AG10803 (cell line): ENCODE measurements at regions not wholly inside any gene's neighbourhood (a gene's known extent, or its start where the extent isn't known, plus 50 kb on each side); places are given as distances from the start of the nearest gene placed in this dataset.

Experiments used
- DNase-seq: peaks from one replicate; pipeline ENCODE4 v3.0.0; 2010; ENCODE audit warnings: low read depth
- H3K4me3 ChIP-seq: 2 replicates; pipeline ENCODE4 v1.5.1; 2011; ENCODE audit warnings: mild to moderate bottlenecking, low read length, control low read depth
- TF ChIP-seq, protein P1 (sequence below): conservative IDR thresholded peaks from 2 replicates; pipeline ENCODE4 v1.5.1; 2011; ENCODE audit warnings: mild to moderate bottlenecking, low read length, control low read depth, inconsistent platforms

- TF ChIP-seq, protein P1, sequence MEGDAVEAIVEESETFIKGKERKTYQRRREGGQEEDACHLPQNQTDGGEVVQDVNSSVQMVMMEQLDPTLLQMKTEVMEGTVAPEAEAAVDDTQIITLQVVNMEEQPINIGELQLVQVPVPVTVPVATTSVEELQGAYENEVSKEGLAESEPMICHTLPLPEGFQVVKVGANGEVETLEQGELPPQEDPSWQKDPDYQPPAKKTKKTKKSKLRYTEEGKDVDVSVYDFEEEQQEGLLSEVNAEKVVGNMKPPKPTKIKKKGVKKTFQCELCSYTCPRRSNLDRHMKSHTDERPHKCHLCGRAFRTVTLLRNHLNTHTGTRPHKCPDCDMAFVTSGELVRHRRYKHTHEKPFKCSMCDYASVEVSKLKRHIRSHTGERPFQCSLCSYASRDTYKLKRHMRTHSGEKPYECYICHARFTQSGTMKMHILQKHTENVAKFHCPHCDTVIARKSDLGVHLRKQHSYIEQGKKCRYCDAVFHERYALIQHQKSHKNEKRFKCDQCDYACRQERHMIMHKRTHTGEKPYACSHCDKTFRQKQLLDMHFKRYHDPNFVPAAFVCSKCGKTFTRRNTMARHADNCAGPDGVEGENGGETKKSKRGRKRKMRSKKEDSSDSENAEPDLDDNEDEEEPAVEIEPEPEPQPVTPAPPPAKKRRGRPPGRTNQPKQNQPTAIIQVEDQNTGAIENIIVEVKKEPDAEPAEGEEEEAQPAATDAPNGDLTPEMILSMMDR = no peak
- peak; percentile 8 for DNase-seq
- H3K4me3 ChIP-seq = no peak overlapping the region
These were observed 1994.2 kb upstream of the PCDH20 start for GRCh38 chr13:63409791-63410351.

DNA sequence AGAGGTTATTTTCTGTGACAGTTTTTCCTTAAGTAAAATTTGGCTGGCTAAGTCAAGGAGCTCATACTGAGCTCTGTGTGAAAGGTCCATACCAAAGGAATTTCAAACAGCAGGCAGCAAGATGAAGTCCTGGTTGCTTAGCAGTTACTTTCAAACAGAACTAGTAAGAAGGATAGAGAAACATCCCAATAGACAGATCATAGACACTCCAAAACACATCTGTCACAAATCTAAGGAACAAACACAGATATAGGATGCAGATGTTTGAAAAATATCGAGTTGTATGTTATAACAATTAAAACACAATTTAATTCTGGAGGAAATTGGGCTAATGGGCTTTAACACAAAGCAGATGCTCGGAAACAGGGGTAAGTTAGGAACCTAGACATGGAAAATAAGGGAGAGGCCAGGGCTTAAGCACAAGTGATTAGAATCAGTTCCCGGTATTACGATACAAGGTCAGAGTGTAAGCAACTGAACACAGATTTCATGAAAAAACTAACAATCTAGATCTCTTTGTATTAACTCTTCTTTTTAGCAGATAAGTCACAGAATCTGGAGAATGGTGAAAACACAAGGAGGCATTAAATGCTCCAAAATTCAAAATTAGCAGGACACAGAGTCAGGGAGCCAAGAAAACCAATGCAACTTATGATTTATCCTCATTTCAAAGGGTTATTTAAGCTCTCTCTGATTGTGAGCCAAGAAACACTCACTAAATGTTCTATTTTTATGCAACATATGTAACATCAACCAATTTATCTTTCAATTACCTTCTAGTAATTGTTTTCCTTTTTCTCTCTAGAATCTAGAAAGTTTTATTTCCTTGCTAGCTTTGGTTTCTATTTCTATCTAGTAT is 1992.9 kb upstream of the PCDH20 start:
- TF ChIP-seq, protein P1 = no peak
- H3K4me3 ChIP-seq = no peak overlapping the region
- peak; percentile 12 for DNase-seq

DNA sequence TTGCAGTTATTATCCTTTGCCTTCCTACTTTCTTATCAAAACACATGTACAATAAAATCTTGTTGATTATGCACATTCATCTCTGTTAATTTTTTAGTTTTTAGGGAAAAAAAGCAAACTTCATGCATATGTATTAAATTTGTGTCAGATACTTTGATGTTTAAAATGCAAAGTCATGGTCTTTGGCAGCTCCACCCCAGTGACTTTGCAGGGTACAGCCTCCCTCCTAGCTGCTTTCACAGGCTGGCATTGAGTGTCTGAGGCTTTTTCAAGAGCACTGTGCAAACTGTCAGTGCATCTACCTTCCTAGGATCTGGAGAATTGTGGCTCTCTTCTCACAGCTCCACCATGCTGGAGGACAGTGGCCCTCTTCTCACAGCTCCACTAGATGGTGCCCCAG is 1988.1 kb upstream of the PCDH20 start:
- no peak overlapping the region for H3K4me3 ChIP-seq
- no peak for DNase-seq
- TF ChIP-seq, protein P1 = no peak

DNA sequence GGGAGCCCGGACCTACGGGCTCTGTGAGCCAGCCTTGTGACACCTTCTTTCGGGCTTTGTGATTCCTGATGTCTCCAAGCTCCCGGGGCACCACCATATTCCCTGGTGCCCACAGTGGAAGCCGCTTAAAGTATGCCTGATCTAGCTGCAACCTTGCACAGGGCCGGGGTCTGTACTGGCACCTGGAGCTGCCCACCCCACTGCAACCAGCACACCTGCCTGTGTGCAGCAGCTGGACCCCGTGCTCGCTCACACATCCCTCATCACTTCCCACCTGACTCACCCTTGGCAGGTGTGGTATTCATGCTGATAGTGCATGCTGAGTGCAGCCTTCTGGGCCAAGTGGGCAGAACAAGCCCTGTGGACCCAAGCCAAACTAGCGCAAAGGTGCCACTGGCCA is 1981.1 kb upstream of the PCDH20 start:
- H3K4me3 ChIP-seq = no peak overlapping the region
- DNase-seq = no peak
- TF ChIP-seq, protein P1 = no peak

GRCh38 chr13:63393112-63393511 is 1977.5 kb upstream of the PCDH20 start:
- no peak for DNase-seq
- H3K4me3 ChIP-seq = no peak overlapping the region
- TF ChIP-seq, protein P1 = no peak

DNA sequence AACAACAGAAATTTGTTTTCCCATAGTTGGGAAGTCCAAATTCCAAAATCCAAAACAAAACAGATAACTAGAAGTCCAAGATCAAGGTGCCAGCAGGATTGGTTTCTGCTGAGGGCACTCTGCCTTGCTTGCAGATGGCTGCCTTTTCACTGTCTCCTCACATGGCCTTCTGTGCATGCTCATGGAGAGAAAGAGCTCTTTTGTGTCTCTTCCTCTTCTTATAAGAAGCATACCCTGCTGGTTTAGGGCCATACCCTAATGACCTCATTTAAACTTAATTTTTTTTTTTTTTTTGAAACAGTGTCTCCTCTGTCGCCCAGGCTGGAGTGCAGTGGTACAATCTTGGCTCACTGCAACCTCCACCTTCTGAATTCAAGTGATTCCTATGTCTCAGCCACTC is 1974.1 kb upstream of the PCDH20 start:
- H3K4me3 ChIP-seq = no peak overlapping the region
- DNase-seq = no peak
- TF ChIP-seq, protein P1 = no peak
